Spleen (tissue), 7 donors: ENCODE measurements at regions not wholly inside any gene's neighbourhood (a gene's known extent, or its start where the extent isn't known, plus 50 kb on each side); places are given as distances from the start of the nearest gene placed in this dataset.

Source experiments
- POLR2A ChIP-seq, 3 donors: fragments of 450-650 bp; IDR thresholded peaks; one replicate each; pipeline ENCODE4 v1.5.1; 2017; ENCODE audit warnings: antibody characterized with exemption in 3 of 3, mild to moderate bottlenecking in 1 of 3
- TF ChIP-seq, protein P1 (sequence below), 11 experiments: fragments of 200-600 bp in 7 of 11; fragments of 450-650 bp in 4 of 11; sonication (generic) in 4 of 11; IDR thresholded peaks in 8 of 11; conservative IDR thresholded peaks in 3 of 11; 1 replicate in 7 of 11; 2 replicates in 4 of 11; pipeline versions ENCODE4 v1.4.0 to v1.8.0; 2016 to 2021; ENCODE audit warnings: antibody characterized with exemption in 11 of 11, inconsistent platforms in 4 of 11, mild to moderate bottlenecking in 1 of 11
- donor health status: DM: no; HTN: no; CAD: no; lungs with moderate emphysema.
- donor health status: DM: no; HTN: no; CAD: no.
- donor health status: DM: no; HTN: no; CAD: no.

DNA sequence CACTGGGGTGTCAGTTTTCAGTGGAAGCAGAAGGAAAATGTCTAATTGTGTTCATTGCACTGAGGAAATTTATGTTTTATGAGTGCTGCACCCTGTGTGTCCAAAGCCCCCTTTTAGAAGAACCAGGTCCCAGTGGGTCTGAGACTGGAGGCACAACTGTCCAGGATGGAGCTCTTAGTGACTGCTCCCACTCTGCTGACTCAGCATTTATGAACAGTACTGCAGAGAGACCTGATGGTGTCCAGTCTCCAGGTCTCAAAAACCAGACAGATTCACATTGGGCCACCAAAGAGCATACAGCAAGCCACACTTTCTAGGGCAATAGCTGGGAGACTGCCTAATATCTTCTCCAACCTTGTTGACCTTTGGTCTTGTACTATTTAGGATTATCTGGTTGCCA lies 321.9 kb downstream of the CBLN1 start:
- TF ChIP-seq, protein P1, sequence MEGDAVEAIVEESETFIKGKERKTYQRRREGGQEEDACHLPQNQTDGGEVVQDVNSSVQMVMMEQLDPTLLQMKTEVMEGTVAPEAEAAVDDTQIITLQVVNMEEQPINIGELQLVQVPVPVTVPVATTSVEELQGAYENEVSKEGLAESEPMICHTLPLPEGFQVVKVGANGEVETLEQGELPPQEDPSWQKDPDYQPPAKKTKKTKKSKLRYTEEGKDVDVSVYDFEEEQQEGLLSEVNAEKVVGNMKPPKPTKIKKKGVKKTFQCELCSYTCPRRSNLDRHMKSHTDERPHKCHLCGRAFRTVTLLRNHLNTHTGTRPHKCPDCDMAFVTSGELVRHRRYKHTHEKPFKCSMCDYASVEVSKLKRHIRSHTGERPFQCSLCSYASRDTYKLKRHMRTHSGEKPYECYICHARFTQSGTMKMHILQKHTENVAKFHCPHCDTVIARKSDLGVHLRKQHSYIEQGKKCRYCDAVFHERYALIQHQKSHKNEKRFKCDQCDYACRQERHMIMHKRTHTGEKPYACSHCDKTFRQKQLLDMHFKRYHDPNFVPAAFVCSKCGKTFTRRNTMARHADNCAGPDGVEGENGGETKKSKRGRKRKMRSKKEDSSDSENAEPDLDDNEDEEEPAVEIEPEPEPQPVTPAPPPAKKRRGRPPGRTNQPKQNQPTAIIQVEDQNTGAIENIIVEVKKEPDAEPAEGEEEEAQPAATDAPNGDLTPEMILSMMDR (IDR thresholded peaks at IDR 0.05 in 8 of 11, conservative IDR thresholded peaks at IDR 0.05 in 3 of 11): no peak
- TF ChIP-seq POLR2A (IDR thresholded peaks at IDR 0.05): no peak
